DND-41 (cell line): ENCODE measurements at regions not wholly inside any gene's neighbourhood (a gene's known extent, or its start where the extent isn't known, plus 50 kb on each side); places are given as distances from the start of the nearest gene placed in this dataset.

Experiments
- CTCF ChIP-seq: IDR thresholded peaks from 2 replicates; pipeline ENCODE4 v1.5.1; 2012; ENCODE audit warnings: borderline replicate concordance, low read length, moderate library complexity, mild to moderate bottlenecking; ENCODE audit not compliant: poor library complexity, severe bottlenecking; ENCODE audit errors: extremely low read depth
- EZH2 ChIP-seq: IDR thresholded peaks from 3 replicates; pipeline ENCODE4 v1.6.1; 2012; ENCODE audit warnings: borderline replicate concordance, low read depth, mild to moderate bottlenecking, moderate library complexity, low read length, inconsistent platforms; ENCODE audit not compliant: severe bottlenecking

GRCh38 chr2:2932189-2932588, 445.4 kb downstream of the EIPR1 start:
- TF ChIP-seq CTCF, result no peak
- TF ChIP-seq EZH2, result no peak
